Activated CD8-positive, alpha-beta memory T cell treated with anti-CD3 and anti-CD28 coated beads, Interleukin-2, amount 10 ng/mL, durations not matched to agents 7 days and 5 days (primary cell): ENCODE measurements at regions not wholly inside any gene's neighbourhood (a gene's known extent, or its start where the extent isn't known, plus 50 kb on each side); places are given as distances from the start of the nearest gene placed in this dataset.

ENCODE experiments used
- ATAC-seq: fragments of 150-1000 bp; cut with Tn5 transposase; one replicate; pipeline ENCODE4 v1.10.0; 2021; ENCODE audit warnings: moderate library complexity
- CTCF ChIA-PET: fragments of 350-600 bp; sonication (Branson Sonifier 250); formaldehyde crosslinking; loops from one replicate; lab custom pipeline; 2021; ENCODE audit warnings: antibody characterized with exemption; lab: Charles Lee
- DNase-seq: peaks from one replicate; pipeline ENCODE4 v3.0.0-alpha.2; 2020
- H3K27ac Mint-ChIP-seq: one replicate; pipeline ENCODE4 v1.8.0; 2021; ENCODE audit warnings: mild to moderate bottlenecking, mixed read lengths
- H3K27me3 Mint-ChIP-seq: one replicate; pipeline ENCODE4 v1.8.0; 2021; ENCODE audit warnings: mixed read lengths
- H3K36me3 Mint-ChIP-seq: one replicate; pipeline ENCODE4 v1.8.0; 2021; ENCODE audit warnings: mild to moderate bottlenecking, mixed read lengths
- H3K4me1 Mint-ChIP-seq: one replicate; pipeline ENCODE4 v1.8.0; 2021; ENCODE audit warnings: mixed read lengths
- H3K4me3 Mint-ChIP-seq: one replicate; pipeline ENCODE4 v1.8.0; 2021; ENCODE audit warnings: mild to moderate bottlenecking, moderate library complexity, mixed read lengths
- H3K9me3 Mint-ChIP-seq: one replicate; pipeline ENCODE4 v1.8.0; 2022; ENCODE audit warnings: low read depth, mixed read lengths

DNA sequence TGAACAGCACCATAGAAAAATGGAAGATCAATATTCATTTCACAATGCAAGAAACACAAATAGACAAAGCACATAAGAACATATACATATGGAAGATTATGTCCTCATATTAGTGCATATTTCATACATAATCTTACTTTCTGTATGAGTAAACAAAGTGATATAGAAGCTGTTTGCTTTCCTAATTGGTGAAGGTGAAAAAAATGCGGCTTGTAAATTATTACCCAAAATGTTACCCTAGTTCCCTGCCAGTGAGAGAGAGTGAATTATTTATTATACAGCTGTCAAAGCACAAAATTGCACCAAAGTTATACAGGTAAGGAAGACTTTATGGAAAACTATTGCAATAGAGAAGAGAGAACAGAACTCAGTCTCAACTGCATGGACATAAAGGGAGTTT is 1485.0 kb upstream of the CDH9 start:
- H3K36me3 Mint-ChIP-seq: no peaks in the 10 kb centered on the region
- H3K27ac Mint-ChIP-seq: no peak overlapping the region
- no peak for DNase-seq
- no peaks in the 10 kb centered on the region for H3K4me1 Mint-ChIP-seq
- H3K9me3 Mint-ChIP-seq: peaks cover 5% of the 10 kb centered on the region
- H3K27me3 Mint-ChIP-seq: no peaks in the 10 kb centered on the region
- no peak for ATAC-seq
- no peak overlapping the region for H3K4me3 Mint-ChIP-seq
- CTCF ChIA-PET: no interaction called here

- CTCF ChIA-PET: no interaction called here
- Mint-ChIP-seq H3K4me3 (no peak overlapping the region), H3K36me3 (no peaks in the 10 kb centered on the region), H3K9me3 (peaks cover 4% of the 10 kb centered on the region), H3K4me1 (no peaks in the 10 kb centered on the region), H3K27me3 (no peaks in the 10 kb centered on the region), H3K27ac (no peak overlapping the region)
- DNase-seq (no peak), ATAC-seq (no peak)
These were observed 1479.3 kb upstream of the CDH9 start for GRCh38 chr5:28517691-28518090.

DNA sequence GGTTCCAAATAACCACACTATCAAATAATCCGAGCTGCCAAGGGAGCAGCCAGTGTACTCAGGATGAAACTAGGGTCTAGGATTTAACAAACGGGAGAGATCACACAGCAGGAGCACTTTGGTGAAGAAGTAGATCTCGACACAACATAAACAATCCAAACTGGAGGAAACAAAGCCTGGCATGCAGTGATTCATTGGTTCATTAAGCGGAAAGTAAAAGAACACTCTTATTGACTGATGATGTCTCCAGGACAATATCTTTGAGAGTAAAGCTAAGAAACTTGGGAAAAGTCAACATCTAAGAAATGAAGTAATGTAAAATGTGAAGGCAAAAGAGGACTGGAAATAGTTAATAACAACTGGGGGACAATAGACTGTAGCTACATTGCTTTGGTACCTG is 1478.3 kb upstream of the CDH9 start:
- H3K9me3 Mint-ChIP-seq: peaks cover 4% of the 10 kb centered on the region
- H3K4me3 Mint-ChIP-seq: no peak overlapping the region
- no peak overlapping the region for H3K27ac Mint-ChIP-seq
- no peaks in the 10 kb centered on the region for H3K36me3 Mint-ChIP-seq
- H3K4me1 Mint-ChIP-seq: no peaks in the 10 kb centered on the region
- CTCF ChIA-PET: no interaction called here
- H3K27me3 Mint-ChIP-seq: no peaks in the 10 kb centered on the region
- ATAC-seq (no peak), DNase-seq (no peak)

DNA sequence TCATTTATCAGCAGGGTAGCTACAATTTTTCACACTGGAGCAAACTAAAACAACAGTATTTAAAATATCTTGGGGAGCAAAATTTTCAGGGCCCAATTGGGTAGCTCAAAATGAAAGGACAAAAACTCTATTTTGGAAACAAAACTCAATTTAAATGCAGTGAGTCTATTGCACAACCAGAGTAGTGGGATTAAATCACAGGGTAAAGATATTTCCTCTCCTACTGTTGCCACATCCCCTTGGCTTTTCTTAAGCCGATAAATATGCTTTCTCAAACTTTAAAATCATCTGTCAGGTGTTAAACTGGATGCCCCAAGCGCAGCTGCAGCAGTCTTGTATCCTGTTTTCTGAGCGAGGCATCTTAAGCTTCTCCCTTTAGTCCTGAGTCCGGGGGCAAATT is 1474.3 kb upstream of the CDH9 start:
- no peaks in the 10 kb centered on the region for H3K4me1 Mint-ChIP-seq
- CTCF ChIA-PET: no interaction called here
- ATAC-seq: no peak
- H3K27me3 Mint-ChIP-seq: no peaks in the 10 kb centered on the region
- DNase-seq: no peak
- no peaks in the 10 kb centered on the region for H3K36me3 Mint-ChIP-seq
- H3K4me3 Mint-ChIP-seq: no peak overlapping the region
- peaks cover 4% of the 10 kb centered on the region for H3K9me3 Mint-ChIP-seq
- no peak overlapping the region for H3K27ac Mint-ChIP-seq

- CTCF ChIA-PET: no interaction called here
- Mint-ChIP-seq H3K27me3 (no peaks in the 10 kb centered on the region), H3K9me3 (peaks cover 2% of the 10 kb centered on the region), H3K4me3 (no peak overlapping the region), H3K27ac (no peak overlapping the region), H3K36me3 (no peaks in the 10 kb centered on the region), H3K4me1 (no peaks in the 10 kb centered on the region)
- DNase-seq: no peak
- ATAC-seq: no peak
These were observed 1466.7 kb upstream of the CDH9 start for GRCh38 chr5:28505121-28505520.

GRCh38 chr5:28500511-28500910 is 1462.1 kb upstream of the CDH9 start:
- H3K27me3 Mint-ChIP-seq: no peaks in the 10 kb centered on the region
- DNase-seq (no peak), ATAC-seq (no peak)
- no peaks in the 10 kb centered on the region for H3K4me1 Mint-ChIP-seq
- peaks cover 2% of the 10 kb centered on the region for H3K9me3 Mint-ChIP-seq
- CTCF ChIA-PET: no interaction called here
- H3K36me3 Mint-ChIP-seq: no peaks in the 10 kb centered on the region
- H3K27ac Mint-ChIP-seq: no peak overlapping the region
- H3K4me3 Mint-ChIP-seq: no peak overlapping the region

DNA sequence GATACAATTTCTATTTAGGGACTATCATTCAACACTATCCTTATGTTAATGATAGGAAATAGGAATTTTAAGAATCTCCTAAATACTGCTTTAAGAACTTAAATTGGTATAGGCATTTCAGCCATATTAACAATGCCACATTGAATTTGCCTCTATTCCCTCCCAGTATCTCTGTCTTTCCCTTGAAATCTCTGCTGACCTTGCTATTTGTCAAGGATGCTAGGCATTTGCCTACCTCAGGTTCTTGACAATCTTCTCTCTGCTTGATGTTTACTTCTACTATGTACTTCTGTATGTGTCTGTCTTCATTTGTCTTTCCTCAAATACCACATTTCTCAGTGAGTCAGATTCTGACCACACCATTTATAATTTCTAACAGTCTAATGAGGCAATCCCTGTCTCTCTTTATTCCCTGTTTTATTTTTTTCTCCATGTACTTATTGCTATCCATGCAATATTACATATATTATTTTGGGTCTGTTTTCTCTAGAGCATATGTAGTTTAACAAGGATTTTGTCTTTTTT is 1461.4 kb upstream of the CDH9 start:
- no peaks in the 10 kb centered on the region for H3K4me1 Mint-ChIP-seq
- DNase-seq (no peak), ATAC-seq (no peak)
- CTCF ChIA-PET: no interaction called here
- no peak overlapping the region for H3K4me3 Mint-ChIP-seq
- peaks cover 2% of the 10 kb centered on the region for H3K9me3 Mint-ChIP-seq
- no peaks in the 10 kb centered on the region for H3K36me3 Mint-ChIP-seq
- H3K27ac Mint-ChIP-seq: no peak overlapping the region
- H3K27me3 Mint-ChIP-seq: no peaks in the 10 kb centered on the region

DNA sequence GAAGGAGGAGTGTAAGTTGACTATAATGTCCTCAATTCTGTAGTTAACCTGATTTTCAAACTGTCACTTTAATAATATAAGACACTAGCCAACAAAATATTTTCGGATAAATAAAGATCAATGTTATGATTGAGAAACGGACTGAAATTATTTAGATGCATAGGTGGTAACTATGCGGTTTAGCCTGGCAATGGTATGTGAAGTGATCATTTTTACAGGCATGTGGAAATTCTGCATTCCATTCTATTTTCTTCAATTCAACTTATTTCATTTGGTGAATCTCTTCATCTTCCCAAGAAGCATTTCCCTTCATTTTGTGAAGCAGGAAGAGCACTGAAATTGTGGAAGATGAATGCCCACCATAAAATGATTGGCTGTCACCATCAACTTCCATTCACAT is 1457.5 kb upstream of the CDH9 start:
- H3K27ac Mint-ChIP-seq: no peak overlapping the region
- peaks cover 3% of the 10 kb centered on the region for H3K9me3 Mint-ChIP-seq
- ATAC-seq (no peak), DNase-seq (no peak)
- H3K4me3 Mint-ChIP-seq: no peak overlapping the region
- no peaks in the 10 kb centered on the region for H3K36me3 Mint-ChIP-seq
- CTCF ChIA-PET: no interaction called here
- H3K27me3 Mint-ChIP-seq: no peaks in the 10 kb centered on the region
- H3K4me1 Mint-ChIP-seq: no peaks in the 10 kb centered on the region

GRCh38 chr5:28493456-28493855 is 1455.1 kb upstream of the CDH9 start:
- no peak overlapping the region for H3K27ac Mint-ChIP-seq
- CTCF ChIA-PET: no interaction called here
- ATAC-seq (no peak), DNase-seq (no peak)
- H3K27me3 Mint-ChIP-seq: no peaks in the 10 kb centered on the region
- H3K9me3 Mint-ChIP-seq: peaks cover 14% of the 10 kb centered on the region
- H3K4me1 Mint-ChIP-seq: no peaks in the 10 kb centered on the region
- H3K36me3 Mint-ChIP-seq: no peaks in the 10 kb centered on the region
- H3K4me3 Mint-ChIP-seq: no peak overlapping the region

DNA sequence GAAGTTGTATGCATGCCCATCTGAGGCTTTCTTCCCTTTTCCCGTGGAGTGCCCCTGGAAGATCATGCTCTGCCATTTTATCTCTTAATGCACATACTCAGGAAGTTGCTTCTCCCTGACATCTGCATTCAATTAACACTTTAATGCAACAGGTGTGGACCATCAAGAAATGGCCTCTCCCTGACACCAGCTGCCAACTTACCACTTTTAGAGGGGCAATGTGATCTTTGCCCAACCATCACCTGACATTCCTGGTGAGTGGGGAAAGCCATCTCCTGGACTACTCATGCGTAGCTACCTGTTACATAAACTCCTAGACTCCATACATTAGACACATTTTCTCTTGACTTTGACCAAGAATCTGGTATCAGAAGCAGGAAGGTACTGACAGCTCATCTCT is 1450.4 kb upstream of the CDH9 start:
- no peak for ATAC-seq
- H3K4me1 Mint-ChIP-seq: no peaks in the 10 kb centered on the region
- CTCF ChIA-PET: no interaction called here
- no peak overlapping the region for H3K4me3 Mint-ChIP-seq
- H3K36me3 Mint-ChIP-seq: no peaks in the 10 kb centered on the region
- H3K27ac Mint-ChIP-seq: no peak overlapping the region
- DNase-seq: no peak
- H3K27me3 Mint-ChIP-seq: no peaks in the 10 kb centered on the region
- H3K9me3 Mint-ChIP-seq: peaks cover 16% of the 10 kb centered on the region

GRCh38 chr5:28483327-28484025 is 1445.1 kb upstream of the CDH9 start:
- Mint-ChIP-seq H3K4me3 (no peak overlapping the region), H3K36me3 (no peaks in the 10 kb centered on the region), H3K27ac (no peak overlapping the region), H3K27me3 (no peaks in the 10 kb centered on the region), H3K9me3 (peaks cover 2% of the 10 kb centered on the region), H3K4me1 (no peaks in the 10 kb centered on the region)
- ATAC-seq (no peak), DNase-seq (no peak)
- CTCF ChIA-PET: no interaction called here

DNA sequence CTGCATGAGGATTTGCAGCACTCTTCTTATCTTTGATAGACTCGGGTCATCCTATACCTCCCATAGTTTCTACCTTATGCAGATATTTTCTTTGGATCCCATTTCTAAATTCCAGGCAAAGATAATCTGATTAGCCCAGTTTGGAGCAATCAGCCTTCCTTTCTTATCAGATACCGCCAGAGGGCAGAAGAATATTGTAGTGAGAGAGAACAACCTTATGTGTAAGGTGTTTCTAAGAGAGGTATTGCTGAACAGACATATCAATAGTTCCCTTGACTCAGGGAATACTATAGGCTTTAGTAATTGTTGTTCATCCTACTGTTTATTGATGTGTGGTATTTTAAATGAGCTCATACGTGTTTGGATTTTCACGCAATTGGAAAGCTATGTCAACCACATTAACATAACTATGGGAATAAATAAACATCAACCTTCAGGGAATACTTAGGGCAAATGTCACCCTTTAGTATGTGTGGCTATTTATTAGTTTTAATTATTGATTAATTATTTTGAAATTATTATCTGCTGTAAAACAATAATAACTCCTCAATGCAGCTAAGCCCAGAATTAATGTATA is 1435.2 kb upstream of the CDH9 start:
- no peaks in the 10 kb centered on the region for H3K36me3 Mint-ChIP-seq
- ATAC-seq (no peak), DNase-seq (no peak)
- H3K4me3 Mint-ChIP-seq: no peak overlapping the region
- no peak overlapping the region for H3K27ac Mint-ChIP-seq
- CTCF ChIA-PET: no interaction called here
- no peaks in the 10 kb centered on the region for H3K27me3 Mint-ChIP-seq
- peaks cover 9% of the 10 kb centered on the region for H3K9me3 Mint-ChIP-seq
- no peaks in the 10 kb centered on the region for H3K4me1 Mint-ChIP-seq

DNA sequence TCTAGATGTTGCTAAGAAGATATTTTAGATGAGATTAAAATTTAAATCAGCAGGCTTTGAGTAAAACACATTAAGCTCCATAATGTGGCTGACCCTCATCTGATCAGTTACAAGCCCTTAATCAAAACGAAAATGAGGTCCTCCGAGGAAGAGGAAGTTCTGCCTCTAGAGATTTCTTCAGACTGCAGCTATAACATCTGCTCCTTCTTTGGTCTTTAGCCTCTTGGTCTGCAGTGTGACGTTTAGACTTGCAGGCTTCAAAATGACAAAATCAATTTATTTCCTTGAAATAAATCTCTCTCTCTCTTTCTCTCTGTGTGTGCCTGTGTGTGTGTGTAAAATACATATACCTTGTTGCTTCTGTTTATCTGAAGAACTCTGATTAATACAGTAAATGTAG is 1429.8 kb upstream of the CDH9 start:
- DNase-seq: no peak
- CTCF ChIA-PET: no interaction called here
- peaks cover 4% of the 10 kb centered on the region for H3K9me3 Mint-ChIP-seq
- no peaks in the 10 kb centered on the region for H3K36me3 Mint-ChIP-seq
- no peak overlapping the region for H3K27ac Mint-ChIP-seq
- ATAC-seq: no peak
- H3K27me3 Mint-ChIP-seq: no peaks in the 10 kb centered on the region
- H3K4me3 Mint-ChIP-seq: no peak overlapping the region
- H3K4me1 Mint-ChIP-seq: no peaks in the 10 kb centered on the region

DNA sequence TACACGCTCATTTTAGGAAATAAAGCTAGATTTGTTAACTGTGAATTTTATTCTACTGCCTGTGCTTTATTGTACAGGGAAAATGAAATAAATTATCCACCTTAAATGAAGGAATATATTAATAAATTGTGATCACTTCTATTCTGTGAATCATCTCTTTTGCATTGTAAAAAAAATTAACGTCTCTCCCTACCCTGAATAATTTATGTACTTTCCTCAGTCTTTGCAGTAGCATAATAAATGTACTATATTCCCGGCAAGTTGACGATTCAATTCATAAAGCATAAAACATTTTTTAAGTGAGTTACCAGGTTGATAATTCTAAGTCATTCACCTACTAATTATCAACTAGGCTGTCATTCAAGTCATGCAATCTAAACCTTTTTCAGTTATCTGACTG is 1425.3 kb upstream of the CDH9 start:
- Mint-ChIP-seq H3K27ac (no peak overlapping the region), H3K36me3 (no peaks in the 10 kb centered on the region), H3K4me1 (no peaks in the 10 kb centered on the region), H3K4me3 (no peak overlapping the region), H3K9me3 (peaks cover 9% of the 10 kb centered on the region), H3K27me3 (no peaks in the 10 kb centered on the region)
- DNase-seq: no peak
- CTCF ChIA-PET: no interaction called here
- ATAC-seq: no peak
